T-helper 1 cell treated with Interleukin-12 subunit alpha and Interleukin-12 subunit beta and Interleukin-4 antibody, amounts not matched to agents 30 μg/mL and 1 μg/mL, for 36 hours (primary cell): ENCODE measurements at regions not wholly inside any gene's neighbourhood (a gene's known extent, or its start where the extent isn't known, plus 50 kb on each side); places are given as distances from the start of the nearest gene placed in this dataset.

ENCODE experiments used
- H3K27ac Mint-ChIP-seq: one replicate; pipeline ENCODE4 v1.8.0; 2021; ENCODE audit warnings: mild to moderate bottlenecking, mixed read lengths
- H3K27me3 Mint-ChIP-seq: one replicate; pipeline ENCODE4 v1.8.0; 2021; ENCODE audit warnings: low read depth, mixed read lengths
- H3K36me3 Mint-ChIP-seq: one replicate; pipeline ENCODE4 v1.8.0; 2021; ENCODE audit warnings: low read depth, mixed read lengths
- H3K4me1 Mint-ChIP-seq: one replicate; pipeline ENCODE4 v1.8.0; 2021; ENCODE audit warnings: low read depth, mixed read lengths
- H3K4me3 Mint-ChIP-seq: one replicate; pipeline ENCODE4 v1.8.0; 2021; ENCODE audit warnings: mild to moderate bottlenecking, moderate library complexity, mixed read lengths
- H3K9me3 Mint-ChIP-seq: one replicate; pipeline ENCODE4 v1.8.0; 2021; ENCODE audit warnings: mixed read lengths

DNA sequence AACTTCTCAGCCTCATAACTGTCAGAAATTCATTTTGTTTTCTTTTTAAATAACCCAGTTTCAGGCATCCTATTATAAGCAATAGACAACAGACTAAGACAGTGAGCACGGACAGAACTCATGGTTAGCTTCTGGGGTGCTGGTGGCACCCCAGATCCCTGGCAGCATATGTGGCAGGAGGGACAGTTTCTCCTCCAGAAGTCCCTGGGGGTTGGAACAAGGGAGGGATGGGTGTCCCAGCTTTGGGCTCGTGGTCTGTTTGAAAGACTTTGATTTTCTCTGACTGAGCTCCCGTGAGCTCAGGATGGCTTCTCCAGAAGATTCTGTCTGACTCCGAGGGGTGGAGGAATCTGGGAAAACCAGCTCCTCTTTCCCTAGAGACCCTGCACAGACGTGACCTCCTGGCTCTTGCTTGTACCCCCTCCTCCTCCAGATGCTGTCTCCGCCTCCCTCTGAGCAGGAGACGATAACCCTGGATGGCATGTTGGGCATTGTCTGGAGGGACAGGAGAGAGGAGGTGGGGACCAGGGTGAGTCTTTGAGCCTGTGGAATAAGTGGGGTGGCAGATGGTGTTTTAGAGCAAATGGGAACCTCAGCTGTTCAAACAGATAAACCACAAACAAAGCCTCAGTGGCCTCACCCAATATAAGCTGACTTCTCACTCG, 421.1 kb downstream of the GLRX3 start:
- Mint-ChIP-seq H3K9me3 (no peaks in the 10 kb centered on the region), H3K4me3 (no peak overlapping the region), H3K27ac (no peak overlapping the region), H3K36me3 (no peaks in the 10 kb centered on the region), H3K4me1 (no peaks in the 10 kb centered on the region), H3K27me3 (no peaks in the 10 kb centered on the region)

- H3K27me3 Mint-ChIP-seq = no peaks in the 10 kb centered on the region
- H3K4me1 Mint-ChIP-seq = no peaks in the 10 kb centered on the region
- H3K4me3 Mint-ChIP-seq = no peak overlapping the region
- no peaks in the 10 kb centered on the region for H3K9me3 Mint-ChIP-seq
- H3K36me3 Mint-ChIP-seq = no peaks in the 10 kb centered on the region
- no peak overlapping the region for H3K27ac Mint-ChIP-seq
These were observed 422.8 kb downstream of the GLRX3 start for GRCh38 chr10:130558746-130559546.

- Mint-ChIP-seq H3K27me3 (no peaks in the 10 kb centered on the region), H3K36me3 (no peaks in the 10 kb centered on the region), H3K27ac (no peak overlapping the region), H3K4me1 (no peaks in the 10 kb centered on the region), H3K4me3 (no peak overlapping the region), H3K9me3 (no peaks in the 10 kb centered on the region)
These were observed 423.3 kb downstream of the GLRX3 start for GRCh38 chr10:130559547-130559880.

GRCh38 chr10:130560116-130560515, 423.9 kb downstream of the GLRX3 start:
- Mint-ChIP-seq H3K9me3 (no peaks in the 10 kb centered on the region), H3K27me3 (no peaks in the 10 kb centered on the region)

GRCh38 chr10:130560573-130560972, 424.4 kb downstream of the GLRX3 start:
- H3K4me1 Mint-ChIP-seq = no peaks in the 10 kb centered on the region
- H3K4me3 Mint-ChIP-seq = no peak overlapping the region
- H3K27ac Mint-ChIP-seq = no peak overlapping the region
- no peaks in the 10 kb centered on the region for H3K36me3 Mint-ChIP-seq
- no peaks in the 10 kb centered on the region for H3K27me3 Mint-ChIP-seq
- H3K9me3 Mint-ChIP-seq = no peaks in the 10 kb centered on the region

More at GRCh38 chr10:130560116-130560515, 423.9 kb downstream of the GLRX3 start:
- H3K36me3 Mint-ChIP-seq = no peaks in the 10 kb centered on the region
- H3K4me3 Mint-ChIP-seq = no peak overlapping the region
- H3K4me1 Mint-ChIP-seq = no peaks in the 10 kb centered on the region
- no peak overlapping the region for H3K27ac Mint-ChIP-seq

DNA sequence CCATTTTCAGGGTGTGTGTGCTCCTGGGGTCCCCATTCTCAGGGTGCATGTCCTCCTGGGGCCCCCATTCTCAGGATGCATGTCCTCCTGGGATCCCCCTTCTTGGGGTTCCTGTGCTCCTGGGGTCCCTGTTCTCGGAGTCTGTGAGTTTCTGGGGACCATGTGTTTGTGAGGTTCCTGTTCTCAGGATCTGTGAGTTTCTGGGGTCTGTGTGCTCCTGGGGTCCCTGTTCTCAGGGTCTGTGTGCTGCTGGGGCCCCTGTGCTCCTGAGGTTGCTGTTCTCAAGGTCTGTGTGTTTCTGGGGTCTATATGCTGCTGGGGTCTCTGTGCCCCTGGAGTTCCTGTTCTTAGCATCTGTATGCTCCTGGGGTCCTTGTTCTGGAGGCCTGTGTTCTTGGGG, 425.5 kb downstream of the GLRX3 start:
- Mint-ChIP-seq H3K4me1 (no peaks in the 10 kb centered on the region), H3K9me3 (no peaks in the 10 kb centered on the region), H3K4me3 (no peak overlapping the region), H3K36me3 (no peaks in the 10 kb centered on the region), H3K27ac (no peak overlapping the region), H3K27me3 (no peaks in the 10 kb centered on the region)

GRCh38 chr10:130567011-130567410, 430.8 kb downstream of the GLRX3 start:
- H3K27ac Mint-ChIP-seq = no peak overlapping the region
- H3K9me3 Mint-ChIP-seq = no peaks in the 10 kb centered on the region

DNA sequence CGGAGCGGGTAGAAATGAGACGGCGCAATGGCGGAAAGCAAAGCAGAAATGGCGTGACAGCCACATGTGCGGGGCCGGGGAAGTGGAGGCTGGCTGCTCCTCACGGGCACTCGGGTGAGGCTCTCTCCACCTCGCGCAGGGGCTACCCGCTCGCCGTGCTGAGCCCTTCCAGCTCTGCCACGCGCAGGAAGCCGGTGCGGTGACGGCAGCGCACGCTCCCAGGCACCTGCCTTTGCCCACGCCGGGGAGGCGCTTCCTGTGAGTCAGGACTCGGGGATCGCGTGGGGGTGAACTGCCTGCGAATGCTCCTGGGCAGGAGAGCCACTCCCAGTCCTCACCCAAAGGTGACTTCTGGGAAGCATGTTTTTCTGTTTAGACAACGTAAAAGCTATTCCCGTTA, 431.2 kb downstream of the GLRX3 start:
- H3K36me3 Mint-ChIP-seq = no peaks in the 10 kb centered on the region
- no peaks in the 10 kb centered on the region for H3K9me3 Mint-ChIP-seq
- no peaks in the 10 kb centered on the region for H3K27me3 Mint-ChIP-seq
- no peak overlapping the region for H3K27ac Mint-ChIP-seq
- no peaks in the 10 kb centered on the region for H3K4me1 Mint-ChIP-seq
- H3K4me3 Mint-ChIP-seq = no peak overlapping the region

More at GRCh38 chr10:130567011-130567410, 430.8 kb downstream of the GLRX3 start:
- H3K4me1 Mint-ChIP-seq = no peaks in the 10 kb centered on the region
- no peaks in the 10 kb centered on the region for H3K27me3 Mint-ChIP-seq
- H3K36me3 Mint-ChIP-seq = no peaks in the 10 kb centered on the region
- no peak overlapping the region for H3K4me3 Mint-ChIP-seq

GRCh38 chr10:130568246-130568645, 432.1 kb downstream of the GLRX3 start:
- no peaks in the 10 kb centered on the region for H3K27me3 Mint-ChIP-seq
- no peaks in the 10 kb centered on the region for H3K9me3 Mint-ChIP-seq
- H3K4me3 Mint-ChIP-seq = no peak overlapping the region
- no peak overlapping the region for H3K27ac Mint-ChIP-seq
- H3K36me3 Mint-ChIP-seq = no peaks in the 10 kb centered on the region
- no peaks in the 10 kb centered on the region for H3K4me1 Mint-ChIP-seq

DNA sequence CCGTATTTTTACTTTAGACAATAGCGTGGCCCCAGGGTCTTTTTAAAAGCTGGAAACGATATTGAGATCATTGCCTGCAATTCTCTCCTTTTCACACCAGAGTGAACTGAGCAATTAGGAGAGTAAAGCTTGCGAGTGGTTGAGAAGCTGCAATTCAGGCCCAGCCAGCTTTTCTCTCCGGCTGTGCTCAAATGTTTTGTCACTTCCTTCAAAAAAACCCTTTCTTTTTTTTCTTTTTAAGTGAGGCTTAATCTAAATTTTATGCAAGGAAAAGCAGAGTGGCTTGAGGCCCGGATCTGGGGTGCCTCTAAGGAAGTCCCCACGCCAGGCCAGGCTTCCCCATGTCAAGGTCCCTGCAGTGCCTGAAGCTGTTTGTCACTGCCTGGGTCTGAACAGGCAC, 433.9 kb downstream of the GLRX3 start:
- Mint-ChIP-seq H3K9me3 (no peaks in the 10 kb centered on the region), H3K27me3 (no peaks in the 10 kb centered on the region), H3K4me1 (no peaks in the 10 kb centered on the region), H3K27ac (no peak overlapping the region), H3K36me3 (no peaks in the 10 kb centered on the region), H3K4me3 (no peak overlapping the region)

GRCh38 chr10:130571674-130572073, 435.5 kb downstream of the GLRX3 start:
- Mint-ChIP-seq H3K4me1 (no peaks in the 10 kb centered on the region), H3K27ac (no peak overlapping the region), H3K9me3 (no peaks in the 10 kb centered on the region), H3K36me3 (no peaks in the 10 kb centered on the region), H3K4me3 (no peak overlapping the region), H3K27me3 (no peaks in the 10 kb centered on the region)

DNA sequence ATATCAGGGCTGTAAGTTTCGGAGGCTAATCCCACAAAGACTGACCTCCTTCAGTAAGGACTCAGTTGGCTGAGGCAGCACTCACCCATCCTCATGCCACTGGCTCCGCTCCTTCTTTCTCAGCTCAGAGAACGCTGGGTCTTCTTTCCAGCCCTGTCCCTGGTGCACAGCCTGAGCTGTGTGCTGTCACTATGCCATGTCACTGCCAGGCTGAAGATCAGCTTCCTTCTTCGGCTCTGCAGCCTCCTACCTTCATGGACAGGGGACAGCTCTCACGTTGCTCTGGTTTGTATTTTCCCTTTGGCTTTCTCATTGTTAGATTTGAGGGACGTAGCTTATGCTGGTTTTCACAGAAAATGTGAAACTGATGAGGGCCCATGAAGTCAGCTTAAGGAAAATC, 437.3 kb downstream of the GLRX3 start:
- H3K27ac Mint-ChIP-seq = no peak overlapping the region
- no peaks in the 10 kb centered on the region for H3K36me3 Mint-ChIP-seq
- no peaks in the 10 kb centered on the region for H3K27me3 Mint-ChIP-seq
- H3K9me3 Mint-ChIP-seq = no peaks in the 10 kb centered on the region
- H3K4me3 Mint-ChIP-seq = no peak overlapping the region
- no peaks in the 10 kb centered on the region for H3K4me1 Mint-ChIP-seq

DNA sequence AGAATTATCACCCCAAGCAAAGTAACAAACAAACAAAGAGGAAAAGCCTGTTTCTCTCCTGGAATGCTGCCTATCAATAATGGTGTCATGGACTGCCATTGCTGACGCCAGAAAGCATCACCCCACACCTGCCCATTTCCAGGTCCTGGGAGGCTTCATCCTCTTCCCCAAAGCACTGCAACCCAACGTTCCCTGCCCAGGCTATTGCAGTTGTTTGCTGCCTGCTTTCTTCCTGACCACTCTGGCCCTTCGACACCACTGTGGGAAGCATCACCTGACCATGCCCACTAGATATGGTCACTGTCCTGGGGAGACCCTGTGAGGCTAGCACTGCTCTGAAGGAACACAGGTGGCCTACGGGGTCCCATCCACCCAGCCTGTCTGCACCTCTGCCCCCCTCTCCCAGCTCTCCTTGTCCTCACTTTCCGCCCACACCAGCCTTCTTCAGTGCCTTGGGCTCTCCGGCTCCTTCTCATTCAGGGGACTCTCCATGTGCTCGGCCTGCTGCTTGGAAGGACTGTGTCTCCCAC, 439.6 kb downstream of the GLRX3 start:
- Mint-ChIP-seq H3K9me3 (no peaks in the 10 kb centered on the region), H3K27ac (no peak overlapping the region), H3K4me3 (no peak overlapping the region), H3K27me3 (no peaks in the 10 kb centered on the region), H3K4me1 (no peaks in the 10 kb centered on the region), H3K36me3 (no peaks in the 10 kb centered on the region)

GRCh38 chr10:130576427-130576826, 440.2 kb downstream of the GLRX3 start:
- Mint-ChIP-seq H3K4me3 (no peak overlapping the region), H3K27me3 (no peaks in the 10 kb centered on the region), H3K9me3 (no peaks in the 10 kb centered on the region), H3K27ac (no peak overlapping the region), H3K36me3 (no peaks in the 10 kb centered on the region), H3K4me1 (no peaks in the 10 kb centered on the region)

DNA sequence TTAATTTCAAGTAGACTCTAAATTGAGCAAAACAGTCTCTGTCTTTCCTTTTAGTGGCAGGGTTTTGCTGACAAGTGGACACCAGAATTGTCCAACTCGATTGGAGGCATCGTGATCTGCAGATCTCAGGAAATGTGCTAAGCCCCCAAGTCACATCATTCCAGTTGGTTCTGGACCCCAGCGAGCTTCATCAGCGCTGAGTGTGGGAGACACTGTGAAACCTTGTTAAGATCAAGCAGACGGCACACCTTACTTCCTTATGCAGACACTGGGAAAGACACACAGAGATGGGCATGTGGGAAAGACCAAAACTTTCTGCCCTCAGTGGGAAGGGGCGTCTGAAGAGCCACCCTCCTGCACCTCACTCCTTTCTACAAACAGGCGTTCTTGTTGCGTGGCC, 440.8 kb downstream of the GLRX3 start:
- Mint-ChIP-seq H3K9me3 (no peaks in the 10 kb centered on the region), H3K36me3 (no peaks in the 10 kb centered on the region), H3K4me1 (no peaks in the 10 kb centered on the region), H3K27ac (no peak overlapping the region), H3K27me3 (no peaks in the 10 kb centered on the region), H3K4me3 (no peak overlapping the region)
